GM08714 (cell line): ENCODE measurements at regions not wholly inside any gene's neighbourhood (a gene's known extent, or its start where the extent isn't known, plus 50 kb on each side); places are given as distances from the start of the nearest gene placed in this dataset.

ENCODE experiments used
- H3K4me3 ChIP-seq: fragments of 200-500 bp; sonication (Bioruptor generic); 2 replicates; pipeline ENCODE4 v1.5.1; 2014; ENCODE audit warnings: mild to moderate bottlenecking, low read length, inconsistent platforms
- ZNF274 ChIP-seq: IDR thresholded peaks from 2 replicates; pipeline ENCODE4 v1.6.1; 2012; ENCODE audit warnings: mild to moderate bottlenecking, low read depth, low read length

DNA sequence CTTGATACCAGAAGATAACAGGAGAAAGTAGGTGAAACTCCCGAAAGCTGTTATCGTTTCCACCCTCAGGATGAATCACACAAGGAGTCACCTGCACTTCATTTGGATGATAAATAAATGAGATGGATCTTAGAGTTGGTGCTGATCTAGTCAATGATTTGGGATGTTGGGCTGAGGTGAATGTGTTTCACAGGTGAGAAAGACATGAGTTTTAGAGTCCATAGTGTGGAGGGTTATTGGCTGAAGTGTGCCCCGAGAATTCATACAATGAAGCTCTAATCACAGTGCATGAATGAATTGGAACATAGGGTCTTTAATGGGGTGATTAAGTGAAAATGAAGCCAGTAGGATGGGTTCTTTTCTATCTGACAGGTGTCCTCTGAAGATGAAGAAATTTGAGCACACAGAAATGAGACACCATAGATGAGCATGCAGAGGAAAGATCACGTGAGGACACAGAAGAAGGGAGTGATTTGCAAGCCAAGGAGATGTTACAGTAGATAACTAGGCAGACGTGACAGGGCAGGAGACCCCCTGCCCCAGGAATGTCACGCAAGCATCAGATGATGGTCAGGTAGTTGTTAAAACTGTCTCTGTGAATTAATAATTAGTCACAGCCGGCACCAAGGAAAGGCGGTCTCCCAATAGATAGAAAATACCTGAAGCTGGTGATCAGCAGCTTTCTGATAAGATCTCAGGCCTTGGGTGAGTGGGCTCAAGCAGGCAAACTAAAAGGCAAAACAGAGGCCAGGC lies 60.3 kb upstream of the IGLL5 start:
- no peak overlapping the region for H3K4me3 ChIP-seq
- TF ChIP-seq ZNF274 = no peak

DNA sequence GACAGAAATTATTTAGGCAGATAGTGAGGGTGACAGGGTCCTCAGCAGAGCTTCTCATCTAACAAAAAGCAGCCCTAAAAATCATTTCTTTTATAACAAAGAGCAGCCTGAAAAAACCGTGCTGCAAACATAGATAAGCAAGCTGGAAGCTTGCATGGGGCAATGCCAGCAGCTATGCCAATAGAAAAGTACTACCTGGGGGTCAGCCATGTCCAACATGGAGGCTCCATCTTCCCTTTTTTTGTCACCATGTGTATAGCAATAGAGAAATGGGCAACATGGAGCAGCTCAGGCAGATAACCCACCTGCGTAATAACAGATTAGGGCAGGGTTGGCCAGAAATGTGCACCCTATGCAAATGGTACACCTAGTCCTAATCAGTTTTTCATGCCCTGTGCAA lies 57.4 kb upstream of the IGLL5 start:
- no peak overlapping the region for H3K4me3 ChIP-seq

DNA sequence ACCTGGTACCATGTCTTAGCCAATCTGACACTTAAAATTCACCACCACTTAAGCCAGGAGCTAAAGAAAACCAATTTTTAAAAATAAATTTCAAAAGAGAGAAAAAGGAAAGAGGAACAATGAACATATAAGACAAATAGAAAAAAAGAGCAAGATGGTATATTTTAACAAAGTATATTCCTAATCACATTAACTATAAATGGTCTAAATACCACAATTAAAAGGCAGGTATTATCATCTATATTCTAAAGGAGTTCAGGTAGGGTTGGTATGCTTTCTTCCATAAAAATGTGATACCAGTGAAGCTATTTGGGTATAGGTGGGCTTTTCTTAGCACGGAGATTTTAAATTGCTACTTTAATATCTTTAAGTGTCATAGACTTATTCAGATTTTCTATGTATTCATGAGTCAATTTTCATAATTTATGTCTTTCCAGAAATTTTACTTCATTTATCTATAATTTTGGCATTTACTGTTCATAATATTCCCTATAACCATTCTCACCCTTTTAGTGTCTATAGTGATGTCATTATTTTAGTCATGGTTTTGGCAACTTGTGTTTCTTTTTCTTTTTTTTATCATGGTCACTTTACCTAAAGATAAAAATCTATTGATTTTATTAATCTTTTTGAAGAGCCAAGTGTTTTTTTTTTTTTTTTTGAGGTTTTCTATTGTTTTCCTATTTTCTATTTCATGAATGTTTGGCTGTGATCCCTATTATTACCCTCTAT lies 56.5 kb upstream of the IGLL5 start:
- H3K4me3 ChIP-seq = no peak overlapping the region

More for the DNA sequence above, 57.4 kb upstream of the IGLL5 start:
- no peak for TF ChIP-seq ZNF274

DNA sequence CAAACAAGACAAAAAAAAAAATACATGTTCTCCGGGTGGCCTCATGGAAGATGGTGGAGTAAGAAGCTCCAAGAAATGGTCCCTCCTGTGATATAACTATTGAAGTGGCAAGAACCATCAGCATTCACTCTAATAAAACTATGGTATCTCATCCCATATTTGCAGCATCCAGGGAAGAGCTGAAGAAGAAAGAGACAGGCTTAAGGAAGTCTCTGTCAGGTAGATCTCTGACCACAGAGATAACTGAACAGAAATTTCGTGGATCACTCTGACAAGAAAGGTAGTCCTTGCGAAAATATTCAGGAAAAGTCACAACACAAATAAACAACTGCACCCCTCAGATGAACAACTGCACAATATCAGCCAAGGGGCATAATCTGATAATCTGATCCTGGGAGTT lies 54.6 kb upstream of the IGLL5 start:
- H3K4me3 ChIP-seq = no peak overlapping the region
- TF ChIP-seq ZNF274 = no peak

More for the DNA sequence above, 56.5 kb upstream of the IGLL5 start:
- TF ChIP-seq ZNF274 = no peak

DNA sequence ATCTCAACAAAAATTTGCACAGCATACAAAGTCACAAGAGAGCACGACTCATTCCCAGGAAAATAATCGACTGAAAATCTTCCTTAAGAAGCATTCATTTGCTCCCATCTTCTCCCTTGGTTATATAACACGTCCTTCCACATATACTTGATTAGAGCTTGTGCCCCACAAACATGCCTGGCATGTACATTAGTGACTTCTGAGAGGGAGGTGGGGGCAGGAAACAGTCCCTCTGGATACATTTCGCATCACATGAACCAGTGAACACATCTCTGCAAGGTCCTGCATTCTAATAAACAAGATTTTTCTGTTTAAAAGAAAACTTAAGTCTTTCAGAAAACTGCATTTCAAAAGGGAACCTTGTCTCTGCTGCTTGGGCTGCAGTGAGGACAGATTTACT lies 54.1 kb upstream of the IGLL5 start:
- TF ChIP-seq ZNF274 = no peak
- H3K4me3 ChIP-seq = no peak overlapping the region

DNA sequence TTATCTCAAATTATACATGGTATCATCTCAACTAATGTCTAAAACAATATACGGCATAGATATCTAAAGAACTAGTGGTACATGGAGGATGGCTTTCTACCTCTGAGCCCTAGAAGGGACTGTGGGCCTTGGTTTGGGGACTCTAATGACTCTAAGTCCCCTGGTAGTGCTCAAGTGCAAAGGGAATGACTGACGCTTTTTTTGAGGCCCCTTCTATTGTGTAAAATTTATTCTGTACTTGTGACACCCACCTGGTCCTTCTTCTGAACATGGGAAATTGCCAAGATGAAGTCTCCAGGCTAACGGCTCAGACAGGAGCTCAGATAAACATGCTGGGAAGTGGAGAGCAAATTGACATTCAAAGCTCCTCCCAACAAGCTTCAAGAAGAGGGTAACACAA lies 53.4 kb upstream of the IGLL5 start:
- H3K4me3 ChIP-seq = no peak overlapping the region
- no peak for TF ChIP-seq ZNF274

DNA sequence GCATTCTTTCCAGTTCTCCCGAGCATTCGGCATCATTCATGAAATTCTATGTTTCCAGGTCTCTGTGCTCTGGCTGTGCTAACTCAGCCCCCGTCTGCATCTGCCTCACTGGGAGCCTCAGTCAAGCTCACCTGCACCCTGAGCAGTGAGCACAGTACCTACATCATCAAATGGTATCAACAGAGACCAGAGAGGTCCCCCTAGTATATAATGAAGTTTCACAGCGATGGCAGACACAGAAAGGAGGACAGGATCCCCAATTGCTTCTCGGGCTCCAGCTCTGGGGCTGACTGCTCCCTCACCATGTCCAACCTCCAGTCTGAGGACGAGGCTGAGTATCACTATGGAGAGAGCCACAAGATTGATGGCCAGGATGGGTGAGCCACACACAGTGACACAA lies 52.8 kb upstream of the IGLL5 start:
- no peak for TF ChIP-seq ZNF274

DNA sequence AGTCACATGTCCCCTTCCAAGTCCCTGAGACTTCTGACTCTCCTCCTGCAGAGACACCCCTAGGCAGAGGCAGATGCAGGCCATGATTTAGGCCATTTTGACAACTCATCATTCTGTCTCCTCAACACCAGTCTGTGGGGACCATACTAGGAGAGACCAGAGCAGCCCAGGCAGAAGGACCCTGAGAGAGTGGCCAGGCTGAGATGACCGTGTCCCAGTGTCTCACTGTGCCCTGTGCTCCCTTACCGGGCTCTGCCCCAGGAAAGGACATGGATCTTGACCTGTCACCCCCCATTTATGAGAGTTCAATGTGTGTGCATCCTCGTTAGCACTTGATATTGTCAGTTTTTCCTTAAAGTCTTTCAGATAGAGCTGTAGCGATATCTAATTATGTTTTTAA lies 52.4 kb upstream of the IGLL5 start:
- no peak overlapping the region for H3K4me3 ChIP-seq
- no peak for TF ChIP-seq ZNF274

More for the DNA sequence above, 52.8 kb upstream of the IGLL5 start:
- no peak overlapping the region for H3K4me3 ChIP-seq

DNA sequence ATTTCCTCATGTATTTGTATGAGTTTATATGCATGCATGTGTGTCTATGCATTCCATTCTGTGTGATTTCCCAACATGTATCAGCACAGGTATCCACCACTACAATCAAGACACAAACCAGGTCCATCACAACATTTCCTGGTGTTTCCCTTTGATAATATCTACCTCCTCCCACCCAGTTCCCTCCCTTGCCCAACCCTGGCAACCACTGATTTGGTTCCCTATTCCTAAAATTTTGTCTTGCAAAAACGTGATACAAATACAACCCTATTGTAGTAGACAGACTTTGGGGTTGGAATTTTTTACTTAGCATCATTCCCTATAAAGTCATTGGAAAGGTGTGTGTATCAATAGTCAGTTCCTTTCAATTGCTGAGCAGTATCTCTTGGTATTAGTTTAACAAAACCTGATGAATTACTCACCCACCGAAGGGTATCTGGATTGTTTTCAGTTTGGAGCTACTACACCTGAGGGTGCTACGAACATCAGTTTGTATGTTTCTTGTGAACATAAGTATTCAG lies 51.8 kb upstream of the IGLL5 start:
- no peak for TF ChIP-seq ZNF274

DNA sequence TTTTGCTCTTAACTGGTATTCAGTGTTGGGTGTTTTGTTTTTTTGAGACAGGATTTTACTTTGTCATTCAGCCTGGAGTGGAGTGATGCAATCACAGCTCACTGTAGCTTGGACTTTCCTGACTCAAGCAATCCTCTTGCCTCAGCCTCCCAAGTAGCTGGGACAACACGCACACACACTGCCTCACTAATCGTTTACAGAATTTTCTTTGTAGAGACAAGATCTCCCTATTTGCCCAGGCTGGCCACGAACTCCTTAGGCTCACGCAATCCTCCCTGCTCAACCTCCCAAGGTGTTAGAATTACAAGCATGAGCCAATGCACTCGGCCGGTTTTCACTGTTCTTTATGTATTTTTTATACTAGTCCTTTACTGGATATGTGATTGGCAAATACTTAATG lies 51.0 kb upstream of the IGLL5 start:
- no peak overlapping the region for H3K4me3 ChIP-seq
- no peak for TF ChIP-seq ZNF274

More for the DNA sequence above, 51.8 kb upstream of the IGLL5 start:
- no peak overlapping the region for H3K4me3 ChIP-seq
